Tibial artery (tissue), 4 donors: ENCODE measurements at regions not wholly inside any gene's neighbourhood (a gene's known extent, or its start where the extent isn't known, plus 50 kb on each side); places are given as distances from the start of the nearest gene placed in this dataset.

ENCODE experiments used
- DNase-seq, 2 donors: peaks; one replicate each; pipeline ENCODE4 v3.0.0-alpha.2; 2019
- H3K27ac ChIP-seq, 2 donors: fragments of 200-600 bp; sonication (generic) in 1 of 2; 1 replicate in 1 of 2; 2 replicates in 1 of 2; pipeline ENCODE4 v1.5.1; 2018 to 2019; ENCODE audit warnings: mild to moderate bottlenecking in 1 of 2
- H3K27me3 ChIP-seq, 2 donors: fragments of 200-600 bp; sonication (generic) in 1 of 2; one replicate each; pipeline versions ENCODE4 v1.5.1 to v1.6.0; 2016 to 2019
- H3K36me3 ChIP-seq, 3 donors: fragments of 200-600 bp; sonication (generic) in 2 of 3; one replicate each; pipeline ENCODE4 v1.5.1; 2016 to 2019; ENCODE audit warnings: mild to moderate bottlenecking in 2 of 3
- H3K4me1 ChIP-seq, 4 donors: fragments of 200-600 bp; sonication (generic) in 2 of 4; 1 replicate in 3 of 4; 2 replicates in 1 of 4; pipeline ENCODE4 v1.5.1; 2016 to 2019
- H3K4me3 ChIP-seq, 2 donors: fragments of 200-600 bp; sonication (generic) in 1 of 2; 1 replicate in 1 of 2; 2 replicates in 1 of 2; pipeline ENCODE4 v1.5.1; 2018 to 2019; ENCODE audit warnings: mild to moderate bottlenecking in 2 of 2
- H3K9me3 ChIP-seq, 3 donors: fragments of 200-600 bp; sonication (generic) in 1 of 3; one replicate each; pipeline ENCODE4 v1.5.1; 2016 to 2019
- intact Hi-C: fragments of 100-400 bp; cut with DNase I; formaldehyde crosslinking; loops from one replicate; pipeline ENCODE4 v1.15.0; 2023; ENCODE audit warnings: low total_unique reads
- TF ChIP-seq, protein P1 (sequence below), 2 experiments: fragments of 200-600 bp in 1 of 2; fragments of 450-650 bp in 1 of 2; IDR thresholded peaks; one replicate each; pipeline ENCODE4 v1.5.1; 2017 to 2019; ENCODE audit warnings: antibody characterized with exemption in 2 of 2, mild to moderate bottlenecking in 1 of 2, moderate library complexity in 1 of 2

DNA sequence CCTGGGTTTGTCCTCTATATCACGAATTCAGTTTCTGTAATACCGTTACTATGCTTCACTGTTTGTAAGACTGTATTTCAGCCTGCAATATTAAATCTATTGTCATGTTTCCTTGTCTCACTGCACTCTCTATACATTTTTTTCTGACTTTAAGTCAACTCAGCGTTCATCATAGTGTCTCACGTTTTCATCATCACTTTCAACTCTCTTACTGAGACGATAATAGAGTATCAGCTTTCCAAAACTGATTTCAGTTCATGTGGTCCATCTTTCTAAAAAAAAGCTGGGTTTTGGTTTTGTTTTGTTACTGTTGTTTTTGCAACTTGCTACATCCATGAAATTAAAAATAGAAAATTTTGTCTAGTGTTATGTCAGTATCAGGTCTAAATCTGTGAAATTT is 147.7 kb downstream of the TMEM47 start:
- intact Hi-C loops = no loop called here
- no peak for DNase-seq
- TF ChIP-seq, protein P1, sequence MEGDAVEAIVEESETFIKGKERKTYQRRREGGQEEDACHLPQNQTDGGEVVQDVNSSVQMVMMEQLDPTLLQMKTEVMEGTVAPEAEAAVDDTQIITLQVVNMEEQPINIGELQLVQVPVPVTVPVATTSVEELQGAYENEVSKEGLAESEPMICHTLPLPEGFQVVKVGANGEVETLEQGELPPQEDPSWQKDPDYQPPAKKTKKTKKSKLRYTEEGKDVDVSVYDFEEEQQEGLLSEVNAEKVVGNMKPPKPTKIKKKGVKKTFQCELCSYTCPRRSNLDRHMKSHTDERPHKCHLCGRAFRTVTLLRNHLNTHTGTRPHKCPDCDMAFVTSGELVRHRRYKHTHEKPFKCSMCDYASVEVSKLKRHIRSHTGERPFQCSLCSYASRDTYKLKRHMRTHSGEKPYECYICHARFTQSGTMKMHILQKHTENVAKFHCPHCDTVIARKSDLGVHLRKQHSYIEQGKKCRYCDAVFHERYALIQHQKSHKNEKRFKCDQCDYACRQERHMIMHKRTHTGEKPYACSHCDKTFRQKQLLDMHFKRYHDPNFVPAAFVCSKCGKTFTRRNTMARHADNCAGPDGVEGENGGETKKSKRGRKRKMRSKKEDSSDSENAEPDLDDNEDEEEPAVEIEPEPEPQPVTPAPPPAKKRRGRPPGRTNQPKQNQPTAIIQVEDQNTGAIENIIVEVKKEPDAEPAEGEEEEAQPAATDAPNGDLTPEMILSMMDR (IDR thresholded peaks at IDR 0.05) = no peak
- Histone ChIP-seq H3K4me3 (no peak overlapping the region), H3K27me3 (no peaks in the 10 kb centered on the region), H3K36me3 (no peaks in the 10 kb centered on the region), H3K27ac (no peak overlapping the region), H3K9me3 (peaks cover 0 to 3% (median 0%) of the 10 kb centered on the region in 3 donors), H3K4me1 (no peaks in the 10 kb centered on the region)

DNA sequence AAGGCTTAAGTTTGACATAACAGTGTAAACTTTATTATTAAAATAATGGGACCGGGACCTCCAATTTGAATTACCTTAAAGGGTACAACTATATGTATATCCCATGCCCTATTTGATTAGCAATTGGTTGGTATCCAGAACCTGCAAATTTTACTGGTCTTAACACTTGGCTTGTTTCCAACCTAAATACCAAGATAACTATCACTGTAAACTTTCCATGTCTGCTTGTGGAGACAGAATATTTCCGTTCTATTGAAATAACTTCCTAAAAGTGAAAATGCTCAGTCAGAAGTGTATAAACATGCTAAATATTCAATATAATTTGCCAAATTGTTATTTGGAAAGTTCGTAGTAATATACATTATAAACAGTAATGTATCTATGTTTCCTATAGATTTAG is 154.0 kb downstream of the TMEM47 start:
- H3K36me3 ChIP-seq = no peaks in the 10 kb centered on the region
- peaks cover 0 to 5% (median 3%) of the 10 kb centered on the region in 3 donors for H3K9me3 ChIP-seq
- H3K27me3 ChIP-seq = no peaks in the 10 kb centered on the region
- H3K27ac ChIP-seq = no peak overlapping the region
- DNase-seq = no peak
- intact Hi-C loops = no loop called here
- H3K4me3 ChIP-seq = no peak overlapping the region
- TF ChIP-seq, protein P1 (IDR thresholded peaks at IDR 0.05) = no peak
- no peaks in the 10 kb centered on the region for H3K4me1 ChIP-seq

DNA sequence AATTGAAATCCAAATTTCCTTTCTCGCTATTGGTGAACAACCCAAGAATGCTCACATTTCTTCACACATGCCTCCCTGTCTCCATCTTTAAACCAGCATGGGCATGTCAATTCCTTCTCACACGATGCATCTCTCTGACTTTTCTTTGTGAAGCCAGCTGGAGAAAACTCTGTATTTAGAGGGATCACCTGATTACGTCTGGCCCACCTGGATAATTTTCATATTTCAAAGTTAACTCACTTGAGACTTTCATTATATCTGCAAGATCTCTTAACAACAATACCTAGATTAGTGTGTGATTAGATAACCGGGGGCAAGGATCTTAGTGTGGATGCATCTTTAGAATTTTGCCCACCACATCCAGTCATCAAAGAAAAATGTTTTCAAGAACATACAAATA is 164.0 kb downstream of the TMEM47 start:
- no peak for DNase-seq
- Histone ChIP-seq H3K4me1 (no peaks in the 10 kb centered on the region), H3K27me3 (no peaks in the 10 kb centered on the region), H3K9me3 (no peaks in the 10 kb centered on the region), H3K27ac (no peak overlapping the region), H3K4me3 (no peak overlapping the region), H3K36me3 (no peaks in the 10 kb centered on the region)
- TF ChIP-seq, protein P1 (IDR thresholded peaks at IDR 0.05) = no peak
- intact Hi-C loops = no loop called here

DNA sequence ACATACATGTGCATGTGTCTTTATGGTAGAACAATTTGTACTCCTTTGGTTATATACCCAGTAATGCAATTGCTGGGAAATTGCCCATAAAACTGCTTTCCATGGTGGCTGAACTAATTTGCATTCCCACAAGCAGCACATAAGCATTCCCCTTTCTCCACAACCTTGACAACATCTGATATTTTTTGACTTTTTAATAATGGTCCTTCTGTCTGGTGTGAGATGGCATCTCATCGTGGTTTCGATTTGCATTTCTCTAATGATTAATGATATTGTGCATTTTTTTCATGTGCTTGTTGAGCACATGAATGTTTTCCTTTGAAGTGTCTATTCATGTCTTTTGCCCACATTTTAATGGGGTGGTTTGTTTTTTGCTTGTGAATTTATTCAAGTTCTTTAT is 166.0 kb downstream of the TMEM47 start:
- TF ChIP-seq, protein P1 (IDR thresholded peaks at IDR 0.05) = no peak
- Histone ChIP-seq H3K36me3 (no peaks in the 10 kb centered on the region), H3K9me3 (no peaks in the 10 kb centered on the region), H3K27ac (no peak overlapping the region), H3K27me3 (no peaks in the 10 kb centered on the region), H3K4me3 (no peak overlapping the region), H3K4me1 (no peaks in the 10 kb centered on the region)
- intact Hi-C loops = no loop called here
- no peak for DNase-seq

DNA sequence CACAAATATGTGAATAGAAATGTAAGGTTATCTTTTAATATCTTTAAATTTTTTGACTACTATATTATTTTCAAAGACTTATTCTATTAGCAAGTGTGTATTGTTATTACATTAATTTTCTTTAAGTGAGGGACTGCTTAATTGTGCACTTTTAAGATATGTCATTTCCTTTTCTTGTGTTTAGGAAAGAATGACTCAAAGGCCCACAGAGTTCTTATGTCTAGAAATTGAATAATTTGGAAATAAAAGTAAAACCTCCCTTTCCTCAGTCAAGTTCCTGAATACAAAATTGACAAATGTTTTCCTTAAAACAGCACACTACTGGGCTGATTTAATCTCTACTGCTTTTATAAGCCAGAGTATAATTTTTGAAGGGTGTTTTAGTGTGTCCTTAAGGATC is 169.7 kb downstream of the TMEM47 start:
- H3K4me3 ChIP-seq = no peak overlapping the region
- no peaks in the 10 kb centered on the region for H3K27me3 ChIP-seq
- H3K9me3 ChIP-seq = no peaks in the 10 kb centered on the region
- no peaks in the 10 kb centered on the region for H3K36me3 ChIP-seq
- TF ChIP-seq, protein P1 (IDR thresholded peaks at IDR 0.05) = no peak
- intact Hi-C loops = no loop called here
- H3K27ac ChIP-seq = no peak overlapping the region
- no peaks in the 10 kb centered on the region for H3K4me1 ChIP-seq
- DNase-seq = no peak

DNA sequence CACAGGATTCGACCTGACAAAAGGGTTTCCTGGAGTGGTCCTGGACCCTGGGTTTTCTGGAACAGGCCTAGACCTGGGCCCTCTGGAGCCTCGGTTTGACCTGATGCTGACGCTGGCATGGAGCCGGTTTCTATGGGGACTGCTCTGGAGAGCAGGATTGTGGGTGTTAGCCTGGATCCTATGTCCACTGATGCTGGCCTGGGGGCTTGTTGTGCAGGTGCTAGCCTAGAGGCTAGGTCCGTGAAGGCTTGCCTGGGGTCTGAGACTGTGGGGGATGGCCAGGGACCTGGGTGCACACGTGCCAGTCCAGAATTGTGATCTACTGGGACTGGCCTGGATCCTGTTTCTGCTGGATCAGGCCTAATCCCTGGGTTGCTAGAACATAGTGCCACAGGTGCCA is 173.1 kb downstream of the TMEM47 start:
- no peaks in the 10 kb centered on the region for H3K36me3 ChIP-seq
- no peak overlapping the region for H3K4me3 ChIP-seq
- H3K9me3 ChIP-seq = no peaks in the 10 kb centered on the region
- intact Hi-C loops = no loop called here
- no peak overlapping the region for H3K27ac ChIP-seq
- H3K27me3 ChIP-seq = no peaks in the 10 kb centered on the region
- H3K4me1 ChIP-seq = no peaks in the 10 kb centered on the region
- DNase-seq = no peak
- TF ChIP-seq, protein P1 (IDR thresholded peaks at IDR 0.05) = no peak
